ENCODE measurements at regions not wholly inside any gene's neighbourhood (a gene's known extent, or its start where the extent isn't known, plus 50 kb on each side); places are given as distances from the start of the nearest gene placed in this dataset.

- TF ChIP-seq CTCF (IDR thresholded peaks at IDR 0.05): no peak
- TF ChIP-seq POLR2AphosphoS5 (IDR thresholded peaks at IDR 0.05; ENCODE audit: insufficient read depth in 1 of 2, low read depth in 1 of 2): no peak
These were observed 330.1 kb downstream of the DLEU7 start for GRCh38 chr13:50513300-50513877.

Measured in vagina (tissue), 2 donors.